K562 (cell line): ENCODE measurements at regions not wholly inside any gene's neighbourhood (a gene's known extent, or its start where the extent isn't known, plus 50 kb on each side); places are given as distances from the start of the nearest gene placed in this dataset.

Source experiments
- ATAC-seq: fragments of 200-7000 bp; cut with Tn5 transposase; 3 replicates; pipeline ENCODE4 v1.9.1; 2020; ENCODE audit warnings: moderate library complexity
- BruUV-seq: library from RNA; stranded (reverse); fragments of 400-500 nt; replicated peaks from 2 replicates; lab custom pipeline; 2021; lab: Mats Ljungman, UMichigan
- CTCF ChIA-PET: fragments of 300-600 bp; formaldehyde crosslinking; extraction: SDS; loops from one replicate; lab custom pipeline; 2021; ENCODE audit warnings: low intra/inter-chr PET ratio; lab: Yijun Ruan, JAX
- POLR2A ChIA-PET: fragments of 300-600, 350-650 bp; sonication (Branson Sonifier 250); formaldehyde crosslinking; extraction: SDS; loops from one replicate; lab custom pipeline; 2021; ENCODE audit warnings: antibody characterized with exemption, inconsistent platforms; lab: Yijun Ruan, JAX
- DNase-seq, 4 experiments: peaks; one replicate each; pipeline versions ENCODE4 v3.0.0 to v3.0.0-alpha.2; 2011 to 2018; ENCODE audit warnings: low spot score in 3 of 4, mixed read lengths in 3 of 4; ENCODE audit errors: extremely low read depth in 1 of 4
- FAIRE-seq: peaks from 2 replicates; lab custom pipeline; 2011; peaks lifted over from hg19 to GRCh38; lab: Jason Lieb, UNC
- H2AFZ ChIP-seq: 2 replicates; pipeline ENCODE4 v1.6.0; 2011; ENCODE audit warnings: low read depth, low read length, control low read depth, inconsistent platforms
- H3K27ac ChIP-seq: fragments of 200-600 bp; 3 replicates; pipeline ENCODE4 v1.8.0; 2011; ENCODE audit warnings: low read depth, mild to moderate bottlenecking, control low read depth, inconsistent platforms, low read length, moderate library complexity, mixed read lengths; ENCODE audit errors: extremely low read depth
- H3K27me3 ChIP-seq, 2 experiments: fragments of 300-600 bp in 1 of 2; 2 replicates in 1 of 2; 3 replicates in 1 of 2; pipeline versions ENCODE4 v1.6.0 to v1.8.0; 2011; ENCODE audit warnings: inconsistent platforms in 2 of 2, low read length in 2 of 2, mild to moderate bottlenecking in 1 of 2, mixed read lengths in 1 of 2, moderate library complexity in 1 of 2; ENCODE audit not compliant: control insufficient read depth in 2 of 2, insufficient read depth in 2 of 2
- H3K36me3 ChIP-seq: fragments of 300-600 bp; 3 replicates; pipeline ENCODE4 v1.8.0; 2011; ENCODE audit warnings: mild to moderate bottlenecking, low read length, inconsistent platforms; ENCODE audit not compliant: control insufficient read depth, insufficient read depth
- H3K4me1 ChIP-seq, 2 experiments: fragments of 200-600 bp in 1 of 2; replicated peaks in 1 of 2; 2 replicates in 1 of 2; 3 replicates in 1 of 2; pipeline versions ENCODE4 v1.5.1 to v1.8.0; 2011; ENCODE audit warnings: inconsistent platforms in 2 of 2, low read length in 2 of 2, mild to moderate bottlenecking in 1 of 2, mixed read lengths in 1 of 2, moderate library complexity in 1 of 2; ENCODE audit not compliant: control insufficient read depth in 2 of 2, insufficient read depth in 2 of 2
- H3K4me2 ChIP-seq: 2 replicates; pipeline ENCODE4 v1.6.1; 2011; ENCODE audit warnings: low read length, control low read depth, inconsistent platforms, mixed read lengths; ENCODE audit not compliant: insufficient read depth
- H3K4me3 ChIP-seq: fragments of 200-600 bp; sonication (generic), shearing (Covaris generic); 2 replicates; pipeline ENCODE4 v1.5.1; 2016; ENCODE audit warnings: control low read depth, inconsistent platforms
- H3K79me2 ChIP-seq: fragments of 200-600 bp; 3 replicates; pipeline ENCODE4 v1.8.0; 2011; ENCODE audit warnings: low read length, inconsistent platforms; ENCODE audit not compliant: control insufficient read depth, insufficient read depth
- H3K9ac ChIP-seq, 2 experiments: 2 replicates each; pipeline versions ENCODE4 v1.6.0 to v1.6.1; 2011; ENCODE audit warnings: low read depth in 2 of 2, low read length in 2 of 2, control low read depth in 1 of 2, inconsistent platforms in 1 of 2, mild to moderate bottlenecking in 1 of 2, mixed read lengths in 1 of 2; ENCODE audit not compliant: insufficient read depth in 1 of 2
- H3K9me1 ChIP-seq: one replicate; pipeline ENCODE4 v1.6.0; 2011; ENCODE audit warnings: inconsistent platforms, mild to moderate bottlenecking, low read length, moderate library complexity; ENCODE audit not compliant: control insufficient read depth, insufficient read depth
- H3K9me3 ChIP-seq: replicated peaks from 2 replicates; pipeline ENCODE4 v1.5.1; 2011; ENCODE audit warnings: low read depth, low read length, inconsistent platforms; ENCODE audit not compliant: control insufficient read depth, insufficient read depth
- H4K20me1 ChIP-seq: replicated peaks from 2 replicates; pipeline ENCODE4 v1.6.1; 2011; ENCODE audit warnings: low read length, inconsistent platforms, mixed read lengths; ENCODE audit not compliant: control insufficient read depth, insufficient read depth
- EGR1 ChIP-seq: fragments of 450-650 bp; conservative IDR thresholded peaks from 2 replicates; pipeline ENCODE4 v1.6.1; 2017; ENCODE audit warnings: mild to moderate bottlenecking
- LEF1 ChIP-seq: fragments of 450-650 bp; IDR thresholded peaks from 2 replicates; pipeline ENCODE4 v1.6.1; 2016; ENCODE audit warnings: mild to moderate bottlenecking
- MAFF ChIP-seq: IDR thresholded peaks from 2 replicates; pipeline ENCODE4 v1.6.1; 2012; ENCODE audit warnings: low read length, improper control_type of control experiment
- MCM2 ChIP-seq: fragments of 450-650 bp; IDR thresholded peaks from 2 replicates; pipeline ENCODE4 v1.6.1; 2017; ENCODE audit warnings: low read depth, mild to moderate bottlenecking
- RBM22 ChIP-seq: fragments of 200-400 bp; formaldehyde crosslinking; IDR thresholded peaks from 2 replicates; pipeline ENCODE4 v1.6.1; 2018; ENCODE audit warnings: low read length, low read depth; ENCODE audit not compliant: poor library complexity, severe bottlenecking
- SAP30 ChIP-seq: fragments of 200-600 bp; sonication (generic); IDR thresholded peaks from 2 replicates; pipeline ENCODE4 v1.6.1; 2012; ENCODE audit warnings: borderline replicate concordance, low read depth, mild to moderate bottlenecking, moderate library complexity, low read length, control low read depth, inconsistent platforms; ENCODE audit not compliant: insufficient read depth, poor library complexity, severe bottlenecking
- SNIP1 ChIP-seq: fragments of 450-650 bp; IDR thresholded peaks from 2 replicates; pipeline ENCODE4 v1.7.1; 2017; ENCODE audit warnings: low read depth, mild to moderate bottlenecking
- SP1 ChIP-seq: sonication (generic); formaldehyde crosslinking; IDR thresholded peaks from 2 replicates; pipeline ENCODE4 v1.8.1; 2022; ENCODE audit warnings: mild to moderate bottlenecking, missing genetic modification reagents
- SUPT5H ChIP-seq: fragments of 450-650 bp; IDR thresholded peaks from 2 replicates; pipeline ENCODE4 v1.6.1; 2016
- ZNF507 ChIP-seq: conservative IDR thresholded peaks from 2 replicates; pipeline ENCODE4 v1.6.1; 2017; ENCODE audit warnings: missing genetic modification characterization, missing compliant biosample characterization
- ZNF766 ChIP-seq: fragments of 200-800 bp; sonication (Bioruptor generic); conservative IDR thresholded peaks from 2 replicates; pipeline ENCODE4 v1.6.1; 2016; ENCODE audit warnings: missing genetic modification characterization, missing compliant biosample characterization
- WGBS: fragments of 100-300 bp; shearing (Covaris generic); methylation state at CpG from one replicate; pipeline ENCODE4 v1.1.6; 2016; ENCODE audit warnings: low coverage, mixed read lengths; ENCODE audit not compliant: insufficient coverage; ENCODE audit errors: missing lambda C conversion rate; 5-methylcytosine and 5-hydroxymethylcytosine counted together
- in situ Hi-C: fragments of 300-500 bp; cut with MboI; formaldehyde crosslinking; loops from 4 replicates; pipeline ENCODE4 v1.15.0; 2018; ENCODE audit warnings: inconsistent platforms, mixed read lengths
- intact Hi-C: fragments of 100-400 bp; cut with micrococcal nuclease; formaldehyde crosslinking; loops from 2 replicates; pipeline ENCODE4 v1.14.2; 2022
- TF ChIP-seq, protein P1 (sequence below): fragments of 250-450 bp; sonication (Bioruptor Pico); IDR thresholded peaks from 2 replicates; pipeline ENCODE4 v1.8.0; 2021; ENCODE audit warnings: mild to moderate bottlenecking, moderate library complexity
- TF ChIP-seq, protein P2 (sequence below): sonication (generic); formaldehyde crosslinking; IDR thresholded peaks from 2 replicates; pipeline ENCODE4 v1.8.1; 2023; ENCODE audit warnings: mild to moderate bottlenecking, missing genetic modification reagents
- TF ChIP-seq, protein P3 (sequence below): sonication (generic); formaldehyde crosslinking; IDR thresholded peaks from 2 replicates; pipeline ENCODE4 v1.8.0; 2022; ENCODE audit warnings: mild to moderate bottlenecking, missing genetic modification reagents

DNA sequence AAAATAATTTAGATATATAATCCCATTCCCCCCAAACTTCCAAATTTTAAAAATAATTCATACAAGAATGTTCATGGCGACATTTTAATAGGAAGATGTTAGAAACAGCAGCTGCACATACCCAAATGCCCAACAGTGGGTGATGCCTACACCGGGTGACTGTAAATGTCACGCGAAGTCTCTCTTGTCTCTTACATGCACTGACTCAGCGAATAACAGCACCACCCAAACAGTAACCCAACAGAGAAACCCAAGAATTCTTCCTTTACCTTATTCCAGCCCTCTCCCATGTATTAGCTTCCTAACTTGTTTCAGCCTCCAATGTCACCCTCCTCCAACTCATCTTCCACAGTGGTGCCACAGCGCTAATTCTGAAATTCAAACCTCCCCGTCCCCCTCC, 74.5 kb upstream of the E2F3 start (continued):
- peak; percentile 45; the same call in 1 of the 2 replicates for TF ChIP-seq MAFF
- TF ChIP-seq, protein P1, sequence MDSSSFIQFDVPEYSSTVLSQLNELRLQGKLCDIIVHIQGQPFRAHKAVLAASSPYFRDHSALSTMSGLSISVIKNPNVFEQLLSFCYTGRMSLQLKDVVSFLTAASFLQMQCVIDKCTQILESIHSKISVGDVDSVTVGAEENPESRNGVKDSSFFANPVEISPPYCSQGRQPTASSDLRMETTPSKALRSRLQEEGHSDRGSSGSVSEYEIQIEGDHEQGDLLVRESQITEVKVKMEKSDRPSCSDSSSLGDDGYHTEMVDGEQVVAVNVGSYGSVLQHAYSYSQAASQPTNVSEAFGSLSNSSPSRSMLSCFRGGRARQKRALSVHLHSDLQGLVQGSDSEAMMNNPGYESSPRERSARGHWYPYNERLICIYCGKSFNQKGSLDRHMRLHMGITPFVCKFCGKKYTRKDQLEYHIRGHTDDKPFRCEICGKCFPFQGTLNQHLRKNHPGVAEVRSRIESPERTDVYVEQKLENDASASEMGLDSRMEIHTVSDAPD = no peak

DNA sequence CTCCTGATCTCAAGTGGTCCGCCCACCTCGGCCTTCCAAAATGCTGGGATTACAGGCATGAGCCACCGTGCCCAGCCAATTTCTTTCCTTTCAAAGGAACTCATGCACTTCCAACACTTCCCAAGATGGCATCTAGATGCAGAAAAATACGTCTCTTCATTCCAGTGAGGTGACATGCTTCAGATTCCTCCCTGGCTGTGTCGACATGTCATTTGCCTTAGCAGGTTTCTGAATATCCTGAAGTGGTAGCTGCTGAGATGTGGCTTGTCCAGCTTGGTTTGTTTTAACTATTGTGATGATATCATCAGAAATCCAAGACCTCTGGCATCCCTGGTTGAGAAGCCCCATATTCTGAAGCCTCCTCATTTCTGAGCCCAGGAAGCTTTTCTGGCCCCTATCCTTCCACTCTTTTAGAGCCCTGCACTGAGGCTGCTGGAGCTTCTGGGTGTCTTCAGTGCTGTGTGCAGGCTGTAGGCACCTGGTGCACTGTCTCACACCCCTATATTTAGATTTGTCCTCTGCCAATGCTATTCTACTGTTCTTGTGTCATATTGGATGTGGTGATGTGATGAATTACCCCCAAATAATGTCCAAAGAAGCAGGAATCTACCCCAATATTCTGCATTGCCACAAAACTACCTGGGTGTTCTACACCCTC, 73.3 kb upstream of the E2F3 start:
- no peak overlapping the region for H3K4me3 ChIP-seq
- ATAC-seq (peak; percentile 39), DNase-seq (no peak), FAIRE-seq (no peak)
- ChIA-PET CTCF (no interaction called here), POLR2A (interaction anchor here (0.5 to 1.3 kb wide), 4 partner anchors 13 to 75 kb away, joined by 3 read pairs; no protein-coding TSS in a partner anchor)
- no peaks in the 10 kb centered on the region for H3K27me3 ChIP-seq
- 31% methylated on average over 5 of the region's 5 CpGs for WGBS
- in situ Hi-C loops = no loop called here
- H3K9ac ChIP-seq = no peak overlapping the region
- no peaks in the 10 kb centered on the region for H3K9me1 ChIP-seq
- H3K27ac ChIP-seq = no peak overlapping the region
- no TSS peak for BruUV-seq
- H3K9me3 ChIP-seq = peaks cover 5% of the 10 kb centered on the region; the same call in 1 of the 2 replicates
- intact Hi-C loops = no loop called here
- H3K79me2 ChIP-seq = no peaks in the 10 kb centered on the region
- H2AFZ ChIP-seq = no peak overlapping the region
- H3K4me2 ChIP-seq = no peak overlapping the region
- no peaks in the 10 kb centered on the region for H4K20me1 ChIP-seq
- no peaks in the 10 kb centered on the region for H3K36me3 ChIP-seq
- H3K4me1 ChIP-seq = peaks cover 4 to 6% of the 10 kb centered on the region in 2 experiments; a peak in 3 of 5 replicates
- no peak for TF ChIP-seq LEF1
- TF ChIP-seq ZNF507 (tag) = no peak
- TF ChIP-seq SNIP1 = no peak
- no peak for TF ChIP-seq SAP30
- no peak for TF ChIP-seq SP1 (CRISPR knock-in tag)
- TF ChIP-seq ZNF766 (CRISPR knock-in tag) = no peak
- TF ChIP-seq, protein P2, sequence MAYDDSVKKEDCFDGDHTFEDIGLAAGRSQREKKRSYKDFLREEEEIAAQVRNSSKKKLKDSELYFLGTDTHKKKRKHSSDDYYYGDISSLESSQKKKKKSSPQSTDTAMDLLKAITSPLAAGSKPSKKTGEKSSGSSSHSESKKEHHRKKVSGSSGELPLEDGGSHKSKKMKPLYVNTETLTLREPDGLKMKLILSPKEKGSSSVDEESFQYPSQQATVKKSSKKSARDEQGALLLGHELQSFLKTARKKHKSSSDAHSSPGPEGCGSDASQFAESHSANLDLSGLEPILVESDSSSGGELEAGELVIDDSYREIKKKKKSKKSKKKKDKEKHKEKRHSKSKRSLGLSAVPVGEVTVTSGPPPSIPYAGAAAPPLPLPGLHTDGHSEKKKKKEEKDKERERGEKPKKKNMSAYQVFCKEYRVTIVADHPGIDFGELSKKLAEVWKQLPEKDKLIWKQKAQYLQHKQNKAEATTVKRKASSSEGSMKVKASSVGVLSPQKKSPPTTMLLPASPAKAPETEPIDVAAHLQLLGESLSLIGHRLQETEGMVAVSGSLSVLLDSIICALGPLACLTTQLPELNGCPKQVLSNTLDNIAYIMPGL (CRISPR knock-in tag) = no peak
- TF ChIP-seq, protein P3, sequence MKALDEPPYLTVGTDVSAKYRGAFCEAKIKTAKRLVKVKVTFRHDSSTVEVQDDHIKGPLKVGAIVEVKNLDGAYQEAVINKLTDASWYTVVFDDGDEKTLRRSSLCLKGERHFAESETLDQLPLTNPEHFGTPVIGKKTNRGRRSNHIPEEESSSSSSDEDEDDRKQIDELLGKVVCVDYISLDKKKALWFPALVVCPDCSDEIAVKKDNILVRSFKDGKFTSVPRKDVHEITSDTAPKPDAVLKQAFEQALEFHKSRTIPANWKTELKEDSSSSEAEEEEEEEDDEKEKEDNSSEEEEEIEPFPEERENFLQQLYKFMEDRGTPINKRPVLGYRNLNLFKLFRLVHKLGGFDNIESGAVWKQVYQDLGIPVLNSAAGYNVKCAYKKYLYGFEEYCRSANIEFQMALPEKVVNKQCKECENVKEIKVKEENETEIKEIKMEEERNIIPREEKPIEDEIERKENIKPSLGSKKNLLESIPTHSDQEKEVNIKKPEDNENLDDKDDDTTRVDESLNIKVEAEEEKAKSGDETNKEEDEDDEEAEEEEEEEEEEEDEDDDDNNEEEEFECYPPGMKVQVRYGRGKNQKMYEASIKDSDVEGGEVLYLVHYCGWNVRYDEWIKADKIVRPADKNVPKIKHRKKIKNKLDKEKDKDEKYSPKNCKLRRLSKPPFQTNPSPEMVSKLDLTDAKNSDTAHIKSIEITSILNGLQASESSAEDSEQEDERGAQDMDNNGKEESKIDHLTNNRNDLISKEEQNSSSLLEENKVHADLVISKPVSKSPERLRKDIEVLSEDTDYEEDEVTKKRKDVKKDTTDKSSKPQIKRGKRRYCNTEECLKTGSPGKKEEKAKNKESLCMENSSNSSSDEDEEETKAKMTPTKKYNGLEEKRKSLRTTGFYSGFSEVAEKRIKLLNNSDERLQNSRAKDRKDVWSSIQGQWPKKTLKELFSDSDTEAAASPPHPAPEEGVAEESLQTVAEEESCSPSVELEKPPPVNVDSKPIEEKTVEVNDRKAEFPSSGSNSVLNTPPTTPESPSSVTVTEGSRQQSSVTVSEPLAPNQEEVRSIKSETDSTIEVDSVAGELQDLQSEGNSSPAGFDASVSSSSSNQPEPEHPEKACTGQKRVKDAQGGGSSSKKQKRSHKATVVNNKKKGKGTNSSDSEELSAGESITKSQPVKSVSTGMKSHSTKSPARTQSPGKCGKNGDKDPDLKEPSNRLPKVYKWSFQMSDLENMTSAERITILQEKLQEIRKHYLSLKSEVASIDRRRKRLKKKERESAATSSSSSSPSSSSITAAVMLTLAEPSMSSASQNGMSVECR = no peak
- TF ChIP-seq MCM2 = no peak
- no peak for TF ChIP-seq SUPT5H
- TF ChIP-seq EGR1 = no peak
- no peak for TF ChIP-seq RBM22
